HepG2 (cell line): ENCODE measurements at regions not wholly inside any gene's neighbourhood (a gene's known extent, or its start where the extent isn't known, plus 50 kb on each side); places are given as distances from the start of the nearest gene placed in this dataset.

Experiments
- CBX1 ChIP-seq: IDR thresholded peaks from one replicate; pipeline ENCODE4 v1.6.1; 2016; ENCODE audit warnings: antibody characterized with exemption, low read depth
- CBX5 ChIP-seq: sonication (generic); formaldehyde crosslinking; IDR thresholded peaks from 2 replicates; pipeline ENCODE4 v1.4.0; 2020; ENCODE audit warnings: missing genetic modification reagents, borderline replicate concordance
- DNMT3B ChIP-seq: conservative IDR thresholded peaks from 2 replicates; pipeline ENCODE4 v1.6.1; 2016; ENCODE audit warnings: missing biosample characterization, control low read depth
- KDM3A ChIP-seq: IDR thresholded peaks from 2 replicates; pipeline ENCODE4 v1.6.1; 2018; ENCODE audit warnings: low read depth, missing compliant biosample characterization
- LCORL ChIP-seq, 2 experiments: fragments of 450-650 bp in 1 of 2; sonication (generic) in 1 of 2; formaldehyde crosslinking in 1 of 2; IDR thresholded peaks; 2 replicates each; pipeline versions ENCODE4 v1.5.0 to v1.6.1; 2017 to 2020; ENCODE audit warnings: antibody characterized with exemption in 1 of 2, missing genetic modification reagents in 1 of 2
- NFE2L2 ChIP-seq: fragments of 150-350 bp; IDR thresholded peaks from 2 replicates; pipeline ENCODE4 v1.6.1; 2014; ENCODE audit warnings: low read length
- RBM39 ChIP-seq: fragments of 200-400 bp; formaldehyde crosslinking; IDR thresholded peaks from one replicate; pipeline ENCODE4 v1.6.1; 2018; ENCODE audit warnings: antibody characterized with exemption, mild to moderate bottlenecking, low read depth, low read length; ENCODE audit not compliant: poor library complexity, severe bottlenecking
- RFXAP ChIP-seq: sonication (generic); formaldehyde crosslinking; IDR thresholded peaks from 2 replicates; pipeline ENCODE4 v1.4.0; 2020; ENCODE audit warnings: missing genetic modification reagents, borderline replicate concordance
- SAP130 ChIP-seq: IDR thresholded peaks from 2 replicates; pipeline ENCODE4 v1.6.1; 2016; ENCODE audit warnings: low read depth
- SRSF9 ChIP-seq: fragments of 200-400 bp; formaldehyde crosslinking; IDR thresholded peaks from 2 replicates; pipeline ENCODE4 v1.6.1; 2018; ENCODE audit warnings: borderline replicate concordance, mild to moderate bottlenecking, low read depth, low read length; ENCODE audit not compliant: insufficient read depth, poor library complexity, severe bottlenecking
- STAT5B ChIP-seq: sonication (generic); formaldehyde crosslinking; IDR thresholded peaks from 2 replicates; pipeline ENCODE4 v1.4.0; 2020; ENCODE audit warnings: missing genetic modification reagents
- TCF12 ChIP-seq, 2 experiments: fragments of 450-650 bp in 1 of 2; sonication (generic) in 1 of 2; formaldehyde crosslinking in 1 of 2; IDR thresholded peaks; 2 replicates each; pipeline versions ENCODE4 v1.6.1 to v1.8.0; 2017 to 2022; ENCODE audit warnings: antibody characterized with exemption in 1 of 2, mild to moderate bottlenecking in 1 of 2, missing genetic modification reagents in 1 of 2, moderate library complexity in 1 of 2
- TRIM24 ChIP-seq: sonication (generic); formaldehyde crosslinking; IDR thresholded peaks from 2 replicates; pipeline ENCODE4 v1.8.0; 2022; ENCODE audit warnings: mild to moderate bottlenecking, missing genetic modification reagents
- XBP1 ChIP-seq: sonication (generic); formaldehyde crosslinking; IDR thresholded peaks from 2 replicates; pipeline ENCODE4 v1.5.0; 2020; ENCODE audit warnings: missing genetic modification reagents
- ZNF136 ChIP-seq: sonication (generic); formaldehyde crosslinking; IDR thresholded peaks from 2 replicates; pipeline ENCODE4 v1.8.1; 2022; ENCODE audit warnings: low read depth, mild to moderate bottlenecking, moderate library complexity, missing genetic modification reagents
- ZNF33A ChIP-seq: sonication (generic); formaldehyde crosslinking; IDR thresholded peaks from 2 replicates; pipeline ENCODE4 v1.5.1; 2020; ENCODE audit warnings: missing genetic modification reagents, mild to moderate bottlenecking, moderate library complexity, borderline replicate concordance
- ZNF891 ChIP-seq: sonication (generic); formaldehyde crosslinking; IDR thresholded peaks from 2 replicates; pipeline ENCODE4 v1.5.0; 2020; ENCODE audit warnings: mild to moderate bottlenecking, missing genetic modification reagents
- TF ChIP-seq, protein P1 (sequence below): sonication (generic); formaldehyde crosslinking; IDR thresholded peaks from 2 replicates; pipeline ENCODE4 v1.4.0; 2020; ENCODE audit warnings: missing genetic modification reagents, mild to moderate bottlenecking, borderline replicate concordance
- TF ChIP-seq, protein P2 (sequence below): sonication (generic); formaldehyde crosslinking; IDR thresholded peaks from 2 replicates; pipeline ENCODE4 v1.4.0; 2020; ENCODE audit warnings: missing genetic modification reagents, borderline replicate concordance
- TF ChIP-seq, protein P3 (sequence below): sonication (generic); formaldehyde crosslinking; IDR thresholded peaks from 2 replicates; pipeline ENCODE4 v1.5.0; 2020; ENCODE audit warnings: missing genetic modification reagents
- TF ChIP-seq, protein P4 (sequence below): sonication (generic); formaldehyde crosslinking; IDR thresholded peaks from 2 replicates; pipeline ENCODE4 v1.4.0; 2020; ENCODE audit warnings: missing genetic modification reagents

DNA sequence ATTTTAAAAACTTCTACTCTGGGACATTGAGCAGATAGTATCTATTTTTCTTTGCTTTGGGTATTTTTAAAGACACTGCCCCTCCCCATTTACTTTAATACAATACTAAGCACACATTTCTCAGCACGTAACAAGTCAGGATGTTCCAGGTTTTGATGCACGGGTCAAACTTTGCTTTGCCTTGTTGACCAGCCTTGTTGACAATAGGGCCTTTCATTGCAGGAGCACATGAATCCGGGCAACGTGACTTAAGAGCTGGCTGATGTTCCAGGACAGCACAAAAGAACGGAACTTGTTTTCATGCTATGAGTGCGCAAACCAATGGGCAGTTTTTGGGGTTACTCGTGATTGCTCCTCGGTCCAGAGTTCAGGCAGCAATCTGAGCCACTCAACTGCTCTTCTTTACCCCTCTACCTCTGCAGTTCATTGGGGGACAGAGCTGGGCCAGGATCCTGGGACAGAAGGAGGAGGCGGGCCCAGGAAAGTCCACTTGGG lies 78.6 kb upstream of the SLC22A16 start (continued):
- TF ChIP-seq SRSF9 (no peak), RBM39 (no peak), KDM3A (CRISPR knock-in tag) (peak; percentile 73; the same call in 1 of the 2 replicates), CBX1 (peak; percentile 22), TCF12 (IDR thresholded peaks at IDR 0.05) (no peak), TCF12 (CRISPR knock-in tag; IDR thresholded peaks at IDR 0.05) (peak; percentile 98), TRIM24 (CRISPR knock-in tag) (peak; percentile 88), ZNF891 (no peak; the same call in 1 of the 2 replicates), XBP1 (CRISPR knock-in tag) (no peak), LCORL (IDR thresholded peaks at IDR 0.05) (peak; percentile 85), LCORL (CRISPR knock-in tag; IDR thresholded peaks at IDR 0.05) (peak; percentile 99), STAT5B (CRISPR knock-in tag) (no peak), DNMT3B (peak; percentile 74; the same call in 1 of the 2 replicates), SAP130 (CRISPR knock-in tag) (peak; percentile 82), ZNF136 (CRISPR knock-in tag) (peak; percentile 59; the same call in 1 of the 2 replicates), RFXAP (CRISPR knock-in tag) (0 out of 2 replicates have a peak, but pooled peaks have one; percentile 65), CBX5 (CRISPR knock-in tag) (peak; percentile 92; the same call in 1 of the 2 replicates), ZNF33A (CRISPR knock-in tag) (peak; percentile 72; the same call in 1 of the 2 replicates), NFE2L2 (no peak)
- TF ChIP-seq, protein P1, sequence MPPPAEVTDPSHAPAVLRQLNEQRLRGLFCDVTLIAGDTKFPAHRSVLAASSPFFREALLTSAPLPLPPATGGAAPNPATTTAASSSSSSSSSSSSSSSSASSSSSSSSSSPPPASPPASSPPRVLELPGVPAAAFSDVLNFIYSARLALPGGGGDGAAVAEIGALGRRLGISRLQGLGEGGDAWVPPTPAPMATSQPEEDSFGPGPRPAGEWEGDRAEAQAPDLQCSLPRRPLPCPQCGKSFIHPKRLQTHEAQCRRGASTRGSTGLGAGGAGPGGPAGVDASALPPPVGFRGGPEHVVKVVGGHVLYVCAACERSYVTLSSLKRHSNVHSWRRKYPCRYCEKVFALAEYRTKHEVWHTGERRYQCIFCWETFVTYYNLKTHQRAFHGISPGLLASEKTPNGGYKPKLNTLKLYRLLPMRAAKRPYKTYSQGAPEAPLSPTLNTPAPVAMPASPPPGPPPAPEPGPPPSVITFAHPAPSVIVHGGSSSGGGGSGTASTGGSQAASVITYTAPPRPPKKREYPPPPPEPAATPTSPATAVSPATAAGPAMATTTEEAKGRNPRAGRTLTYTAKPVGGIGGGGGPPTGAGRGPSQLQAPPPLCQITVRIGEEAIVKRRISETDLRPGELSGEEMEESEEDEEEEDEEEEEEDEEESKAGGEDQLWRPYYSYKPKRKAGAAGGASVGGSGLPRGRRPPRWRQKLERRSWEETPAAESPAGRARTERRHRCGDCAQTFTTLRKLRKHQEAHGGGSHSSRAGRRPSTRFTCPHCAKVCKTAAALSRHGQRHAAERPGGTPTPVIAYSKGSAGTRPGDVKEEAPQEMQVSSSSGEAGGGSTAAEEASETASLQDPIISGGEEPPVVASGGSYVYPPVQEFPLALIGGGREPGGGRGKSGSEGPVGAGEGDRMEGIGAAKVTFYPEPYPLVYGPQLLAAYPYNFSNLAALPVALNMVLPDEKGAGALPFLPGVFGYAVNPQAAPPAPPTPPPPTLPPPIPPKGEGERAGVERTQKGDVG (CRISPR knock-in tag), result 0 out of 2 replicates have a peak, but pooled peaks have one; percentile 36
- TF ChIP-seq, protein P2, sequence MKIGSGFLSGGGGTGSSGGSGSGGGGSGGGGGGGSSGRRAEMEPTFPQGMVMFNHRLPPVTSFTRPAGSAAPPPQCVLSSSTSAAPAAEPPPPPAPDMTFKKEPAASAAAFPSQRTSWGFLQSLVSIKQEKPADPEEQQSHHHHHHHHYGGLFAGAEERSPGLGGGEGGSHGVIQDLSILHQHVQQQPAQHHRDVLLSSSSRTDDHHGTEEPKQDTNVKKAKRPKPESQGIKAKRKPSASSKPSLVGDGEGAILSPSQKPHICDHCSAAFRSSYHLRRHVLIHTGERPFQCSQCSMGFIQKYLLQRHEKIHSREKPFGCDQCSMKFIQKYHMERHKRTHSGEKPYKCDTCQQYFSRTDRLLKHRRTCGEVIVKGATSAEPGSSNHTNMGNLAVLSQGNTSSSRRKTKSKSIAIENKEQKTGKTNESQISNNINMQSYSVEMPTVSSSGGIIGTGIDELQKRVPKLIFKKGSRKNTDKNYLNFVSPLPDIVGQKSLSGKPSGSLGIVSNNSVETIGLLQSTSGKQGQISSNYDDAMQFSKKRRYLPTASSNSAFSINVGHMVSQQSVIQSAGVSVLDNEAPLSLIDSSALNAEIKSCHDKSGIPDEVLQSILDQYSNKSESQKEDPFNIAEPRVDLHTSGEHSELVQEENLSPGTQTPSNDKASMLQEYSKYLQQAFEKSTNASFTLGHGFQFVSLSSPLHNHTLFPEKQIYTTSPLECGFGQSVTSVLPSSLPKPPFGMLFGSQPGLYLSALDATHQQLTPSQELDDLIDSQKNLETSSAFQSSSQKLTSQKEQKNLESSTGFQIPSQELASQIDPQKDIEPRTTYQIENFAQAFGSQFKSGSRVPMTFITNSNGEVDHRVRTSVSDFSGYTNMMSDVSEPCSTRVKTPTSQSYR (CRISPR knock-in tag), result peak; percentile 64; the same call in 1 of the 2 replicates
- TF ChIP-seq, protein P3, sequence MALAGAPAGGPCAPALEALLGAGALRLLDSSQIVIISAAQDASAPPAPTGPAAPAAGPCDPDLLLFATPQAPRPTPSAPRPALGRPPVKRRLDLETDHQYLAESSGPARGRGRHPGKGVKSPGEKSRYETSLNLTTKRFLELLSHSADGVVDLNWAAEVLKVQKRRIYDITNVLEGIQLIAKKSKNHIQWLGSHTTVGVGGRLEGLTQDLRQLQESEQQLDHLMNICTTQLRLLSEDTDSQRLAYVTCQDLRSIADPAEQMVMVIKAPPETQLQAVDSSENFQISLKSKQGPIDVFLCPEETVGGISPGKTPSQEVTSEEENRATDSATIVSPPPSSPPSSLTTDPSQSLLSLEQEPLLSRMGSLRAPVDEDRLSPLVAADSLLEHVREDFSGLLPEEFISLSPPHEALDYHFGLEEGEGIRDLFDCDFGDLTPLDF (CRISPR knock-in tag), result no peak
- TF ChIP-seq, protein P4, sequence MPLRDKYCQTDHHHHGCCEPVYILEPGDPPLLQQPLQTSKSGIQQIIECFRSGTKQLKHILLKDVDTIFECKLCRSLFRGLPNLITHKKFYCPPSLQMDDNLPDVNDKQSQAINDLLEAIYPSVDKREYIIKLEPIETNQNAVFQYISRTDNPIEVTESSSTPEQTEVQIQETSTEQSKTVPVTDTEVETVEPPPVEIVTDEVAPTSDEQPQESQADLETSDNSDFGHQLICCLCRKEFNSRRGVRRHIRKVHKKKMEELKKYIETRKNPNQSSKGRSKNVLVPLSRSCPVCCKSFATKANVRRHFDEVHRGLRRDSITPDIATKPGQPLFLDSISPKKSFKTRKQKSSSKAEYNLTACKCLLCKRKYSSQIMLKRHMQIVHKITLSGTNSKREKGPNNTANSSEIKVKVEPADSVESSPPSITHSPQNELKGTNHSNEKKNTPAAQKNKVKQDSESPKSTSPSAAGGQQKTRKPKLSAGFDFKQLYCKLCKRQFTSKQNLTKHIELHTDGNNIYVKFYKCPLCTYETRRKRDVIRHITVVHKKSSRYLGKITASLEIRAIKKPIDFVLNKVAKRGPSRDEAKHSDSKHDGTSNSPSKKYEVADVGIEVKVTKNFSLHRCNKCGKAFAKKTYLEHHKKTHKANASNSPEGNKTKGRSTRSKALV (CRISPR knock-in tag), result no peak
